ENCODE measurements at regions not wholly inside any gene's neighbourhood (a gene's known extent, or its start where the extent isn't known, plus 50 kb on each side); places are given as distances from the start of the nearest gene placed in this dataset.
"Not testable (repeated sequence)": the region's sequence is repeated elsewhere in the genome, so short reads cannot be mapped to it uniquely, and the experiment has no call there.

DNA sequence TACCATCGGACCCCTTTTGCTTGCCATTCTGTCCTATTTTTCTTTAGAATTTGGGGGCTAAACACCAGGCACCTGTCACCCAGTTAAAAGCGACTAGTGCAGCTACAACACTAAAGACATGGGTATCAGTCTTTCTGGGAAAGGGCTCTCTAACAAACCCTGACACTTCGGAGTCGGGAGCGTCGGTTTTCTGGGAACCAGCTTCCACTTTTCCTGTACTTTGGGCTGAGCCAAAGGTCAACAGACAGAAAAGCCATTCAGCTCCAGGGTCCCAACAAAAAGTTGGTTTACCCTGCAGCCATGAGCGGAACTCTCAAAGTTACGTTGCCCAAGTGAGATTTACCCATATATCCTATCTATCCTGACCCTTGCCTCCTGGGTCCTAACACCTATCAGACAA, 337.0 kb upstream of the SLITRK5 start:
- DNase-seq = no peak

DNA sequence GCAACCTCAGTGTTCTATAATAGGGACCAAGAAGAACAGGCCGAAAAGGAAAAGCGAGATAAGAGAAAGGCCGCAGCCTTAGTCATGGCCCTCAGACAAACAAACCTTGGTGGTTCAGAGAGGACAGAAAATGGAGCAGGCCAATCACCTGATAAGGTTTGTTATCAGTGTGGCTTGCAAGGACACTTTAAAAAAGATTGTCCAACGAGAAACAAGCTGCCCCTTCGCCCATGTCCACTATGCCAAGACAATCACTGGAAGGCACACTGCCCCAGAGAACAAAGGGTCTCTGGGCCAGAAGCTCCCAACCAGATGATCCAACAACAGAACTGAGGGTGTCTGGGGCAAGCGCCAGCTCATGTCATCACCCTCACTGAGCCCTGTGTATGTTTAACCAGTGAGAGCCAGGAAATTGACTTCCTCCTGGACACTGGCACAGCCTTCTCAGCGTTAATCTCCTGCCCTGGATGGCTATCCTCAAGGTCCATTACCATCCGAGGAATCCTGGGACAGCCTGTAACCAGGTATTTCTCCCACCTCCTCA, 334.8 kb upstream of the SLITRK5 start:
- DNase-seq = not testable (repeated sequence)

DNA sequence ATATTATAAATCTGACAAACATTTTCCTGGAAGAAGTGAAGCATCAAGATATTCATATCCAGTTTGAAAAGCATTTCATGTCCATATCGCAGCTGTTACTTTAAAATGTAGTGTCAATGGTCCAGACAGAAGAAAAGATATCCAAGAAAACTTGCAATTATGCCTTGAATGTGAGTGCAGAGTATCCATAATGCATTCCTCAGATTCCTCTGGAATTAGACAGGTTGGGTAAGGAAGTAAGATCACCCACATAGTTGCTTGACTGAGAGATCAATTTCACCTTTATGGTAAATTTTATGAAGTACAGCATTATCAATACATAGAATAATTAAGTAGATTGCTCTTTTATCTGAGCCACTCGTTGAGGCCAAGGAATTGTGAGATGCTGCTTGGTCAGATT, 327.0 kb upstream of the SLITRK5 start:
- DNase-seq = no peak

DNA sequence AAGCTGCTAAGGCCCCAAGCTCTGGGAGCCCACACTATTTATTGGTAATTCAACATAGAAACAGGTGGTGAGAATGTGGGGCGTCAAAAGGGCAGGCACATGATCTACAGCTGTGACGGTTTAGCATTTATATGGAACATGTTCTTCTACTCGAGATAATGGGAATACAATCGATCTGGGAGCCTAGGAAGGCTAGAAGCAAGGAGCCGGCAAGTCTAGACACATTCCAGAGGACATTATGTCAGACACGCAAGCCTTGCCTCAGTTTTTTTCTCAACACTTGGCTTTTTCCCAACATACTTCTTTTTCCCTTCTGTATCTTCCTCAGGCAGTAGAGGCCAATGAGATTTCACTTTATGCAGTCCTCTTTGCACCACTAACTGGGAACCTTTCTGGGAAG, 315.7 kb upstream of the SLITRK5 start:
- no peak for DNase-seq

DNA sequence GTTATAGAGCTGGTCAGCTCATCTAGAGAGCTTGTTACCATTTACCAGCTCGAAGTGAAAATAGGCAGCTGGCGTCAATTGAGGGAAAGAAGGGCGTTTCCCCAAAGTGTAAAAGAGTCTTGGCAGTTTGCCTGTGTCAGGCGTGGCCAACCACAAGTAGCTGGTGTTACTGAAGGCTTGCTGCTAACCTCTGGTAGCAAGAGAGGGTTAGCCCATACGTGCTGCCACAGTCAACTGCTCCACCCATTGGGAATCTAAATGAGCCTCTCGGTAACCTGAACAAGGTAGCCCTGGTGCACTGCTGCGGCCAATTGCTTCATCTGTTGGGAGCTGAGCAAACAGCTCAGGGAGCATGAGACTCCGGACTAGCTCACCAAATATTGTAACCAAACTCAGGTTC, 314.9 kb upstream of the SLITRK5 start:
- DNase-seq = no peak

DNA sequence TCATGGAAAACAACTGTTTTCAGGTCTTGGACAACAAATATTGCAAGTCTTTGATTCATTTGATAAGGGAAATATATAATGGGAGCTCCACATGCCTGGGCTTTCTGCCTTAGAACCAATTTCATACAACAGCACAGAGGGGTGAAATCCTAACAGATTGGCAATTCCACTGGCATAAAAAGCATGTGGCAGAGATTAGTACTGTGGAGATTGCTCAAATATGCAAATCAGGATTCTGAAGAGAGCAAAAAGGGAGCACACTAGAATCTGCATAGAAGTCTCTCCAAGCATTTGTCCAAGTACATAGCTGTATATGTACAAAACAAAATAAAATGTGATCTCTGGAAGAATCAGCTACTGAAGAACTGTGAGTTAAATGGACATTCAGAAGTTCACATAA, 312.9 kb upstream of the SLITRK5 start:
- DNase-seq = no peak

DNA sequence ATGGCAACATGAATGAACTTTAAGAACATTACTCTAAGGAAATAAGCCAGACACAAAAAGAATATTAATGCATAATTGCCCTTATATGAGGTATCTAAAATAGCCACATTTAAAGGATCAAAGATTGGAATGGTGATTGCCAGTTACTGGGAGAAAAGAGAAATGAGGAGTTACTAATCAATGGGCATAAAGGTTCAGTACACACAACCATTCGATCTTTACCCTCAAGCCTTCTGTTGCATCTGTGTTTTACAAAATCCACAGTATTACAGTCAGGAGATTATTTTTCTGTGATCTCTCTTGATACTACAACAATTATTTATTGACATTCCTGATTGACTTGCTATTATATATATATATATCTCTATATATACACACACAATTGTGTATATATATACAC, 310.0 kb upstream of the SLITRK5 start:
- DNase-seq = no peak

DNA sequence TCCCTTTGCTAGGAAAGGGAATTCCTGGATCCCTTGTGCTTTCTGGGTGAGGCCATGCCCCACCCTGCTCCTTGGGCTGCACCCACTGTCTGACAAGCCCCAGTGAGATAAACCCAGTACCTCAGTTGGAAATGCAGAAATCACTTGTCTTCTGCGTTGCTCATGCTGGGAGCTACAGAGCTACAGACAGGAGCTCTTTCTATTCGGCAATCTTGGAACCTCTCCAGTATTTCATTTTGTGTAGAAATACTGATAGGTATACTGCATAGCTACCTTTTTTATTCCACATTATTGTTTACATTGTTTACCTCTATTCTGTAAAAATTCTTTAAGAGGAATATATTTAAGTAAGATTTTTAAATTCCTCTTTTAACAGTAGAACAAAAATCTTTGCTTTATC, 302.5 kb upstream of the SLITRK5 start:
- no peak for DNase-seq

DNA sequence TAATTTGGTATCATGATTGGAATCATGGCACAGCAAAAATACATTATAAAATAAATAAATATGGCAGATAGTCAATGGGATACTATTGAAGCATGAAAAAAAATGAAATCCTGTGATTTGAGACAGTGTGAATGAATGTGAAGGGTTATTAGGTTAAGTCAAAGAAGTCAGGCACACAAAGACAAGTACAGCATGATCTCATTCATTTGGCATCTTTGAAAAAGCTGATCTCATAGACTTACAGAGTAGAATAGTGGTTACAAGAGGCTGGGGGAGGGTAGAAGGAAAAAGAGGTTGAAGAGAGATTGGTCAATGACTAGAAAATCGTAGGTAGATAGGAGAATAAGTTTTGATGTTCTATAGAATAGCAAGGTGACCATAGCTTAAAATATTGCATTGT, 295.1 kb upstream of the SLITRK5 start:
- DNase-seq = no peak

DNA sequence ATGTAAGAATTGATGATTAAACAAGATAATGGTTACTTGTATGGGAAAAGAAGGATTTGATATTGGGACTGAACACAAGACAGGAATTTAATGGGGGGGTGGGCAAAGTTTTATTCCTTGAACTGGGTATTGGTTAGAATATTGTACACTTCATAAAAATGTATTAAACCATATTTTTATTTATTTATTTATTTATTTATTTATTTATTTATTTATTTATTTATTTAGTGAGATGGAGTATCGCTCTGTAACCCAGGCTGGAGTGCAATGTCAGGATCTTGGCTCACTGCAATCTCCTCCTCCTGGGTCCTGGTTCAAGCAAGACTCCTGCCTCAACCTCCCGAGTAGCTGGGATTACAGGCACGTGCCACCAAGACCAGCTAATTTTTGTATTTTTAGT, 287.1 kb upstream of the SLITRK5 start:
- no peak for DNase-seq

DNA sequence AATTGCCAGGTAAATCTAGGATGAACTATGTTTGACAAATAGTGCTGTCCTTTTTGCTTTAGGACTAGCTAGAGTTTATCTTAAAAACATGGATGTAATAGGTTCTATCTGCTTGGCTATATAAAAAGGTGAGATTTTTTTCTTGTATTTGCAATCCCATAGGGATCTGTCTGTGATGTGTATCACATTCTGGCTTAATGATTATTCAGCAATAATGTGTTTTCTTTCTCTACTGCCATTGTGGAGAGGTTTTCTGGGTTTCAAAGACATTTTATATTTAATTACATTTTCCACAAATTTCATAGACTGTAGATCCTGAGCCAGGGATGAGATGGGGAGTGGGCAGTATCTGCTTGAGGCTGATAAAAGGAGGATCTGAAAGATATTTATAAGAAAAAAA, 277.8 kb upstream of the SLITRK5 start:
- DNase-seq = no peak

DNA sequence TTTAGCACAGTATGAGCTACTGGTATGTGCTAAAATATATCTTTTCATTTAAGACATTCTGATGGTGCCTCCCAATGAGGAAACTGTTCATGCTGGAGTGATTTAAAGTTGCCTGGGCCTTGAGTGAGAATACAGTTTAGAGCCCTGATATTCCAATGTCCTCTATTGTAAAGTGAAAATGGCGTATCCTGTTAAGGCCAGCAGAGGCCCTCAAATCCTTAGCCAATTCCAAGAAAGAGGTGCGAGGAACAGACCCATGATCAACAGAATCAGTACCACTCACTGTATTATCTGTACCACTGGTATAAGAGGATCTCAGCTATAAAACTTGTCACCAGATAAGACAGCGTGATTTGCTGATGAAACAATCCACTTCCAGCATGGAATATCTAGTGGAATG, 273.1 kb upstream of the SLITRK5 start:
- DNase-seq = no peak

DNA sequence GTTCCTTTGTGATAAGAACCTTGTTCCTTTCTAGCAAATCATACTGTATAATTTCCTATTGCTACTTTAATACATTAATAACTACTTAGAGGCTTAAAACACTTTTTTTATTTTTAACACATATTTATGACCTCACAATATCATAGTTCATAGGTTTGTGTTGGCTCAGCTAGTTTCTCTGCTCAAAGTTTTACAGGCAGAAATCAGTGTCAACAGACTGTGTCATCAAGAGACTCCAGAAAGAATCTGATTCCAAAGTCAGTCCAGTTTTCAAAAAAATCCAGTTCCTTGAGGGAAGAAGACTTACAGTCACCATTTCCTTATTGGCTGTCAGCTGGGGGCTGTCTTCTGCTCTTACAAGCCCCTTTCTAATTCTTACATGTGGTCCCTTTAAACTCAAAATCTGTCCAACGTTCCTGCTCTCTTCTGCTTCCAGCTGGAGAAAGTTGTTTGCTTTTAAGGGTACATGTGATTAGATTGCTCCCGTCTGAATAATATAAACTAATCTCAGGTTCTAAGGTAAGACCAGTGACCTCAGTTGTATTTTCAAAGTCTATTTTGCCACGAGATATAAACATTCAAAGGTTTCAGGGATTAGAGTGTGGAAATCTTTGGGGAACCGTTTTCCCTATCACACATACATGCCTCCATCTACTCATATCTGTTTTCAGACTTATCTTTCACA, 267.3 kb upstream of the SLITRK5 start:
- DNase-seq = no peak

DNA sequence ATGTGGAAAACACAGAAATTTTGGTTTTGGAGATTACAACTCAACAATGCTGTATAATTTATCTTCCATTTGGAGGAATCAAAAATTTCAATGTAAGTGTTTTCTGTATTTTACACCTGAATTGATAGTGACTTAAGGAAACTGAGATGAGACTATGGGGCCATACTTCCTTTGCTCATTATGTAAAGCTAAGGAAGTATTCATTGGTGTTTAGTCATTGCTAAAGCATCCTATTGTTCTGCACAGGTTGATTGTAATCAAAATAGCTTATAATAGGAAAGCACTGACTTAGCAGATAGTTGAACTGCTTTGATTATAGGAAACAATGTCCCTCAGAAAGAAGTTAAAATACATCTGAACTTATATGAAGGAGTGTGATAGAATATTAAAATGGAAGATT, 244.4 kb upstream of the SLITRK5 start:
- DNase-seq = no peak

DNA sequence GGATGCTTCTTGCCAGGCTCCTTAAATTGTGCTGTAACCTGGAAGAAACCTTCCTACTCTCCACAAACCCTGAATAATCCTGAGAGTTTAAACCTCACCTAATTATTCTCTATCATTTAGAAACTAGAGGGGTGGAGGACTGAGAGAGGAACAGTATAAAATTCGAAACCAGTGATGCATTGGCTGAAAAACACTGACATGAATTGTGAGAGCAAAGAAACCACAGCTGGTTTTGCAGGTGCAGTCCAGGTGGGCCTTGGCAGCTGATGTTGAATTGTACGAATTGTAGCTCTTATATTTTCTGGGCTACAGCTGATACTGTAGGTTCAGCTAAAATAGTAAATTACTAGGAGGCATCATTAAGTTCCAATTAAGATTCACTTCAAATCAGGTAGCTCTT, 227.0 kb upstream of the SLITRK5 start:
- DNase-seq = no peak

DNA sequence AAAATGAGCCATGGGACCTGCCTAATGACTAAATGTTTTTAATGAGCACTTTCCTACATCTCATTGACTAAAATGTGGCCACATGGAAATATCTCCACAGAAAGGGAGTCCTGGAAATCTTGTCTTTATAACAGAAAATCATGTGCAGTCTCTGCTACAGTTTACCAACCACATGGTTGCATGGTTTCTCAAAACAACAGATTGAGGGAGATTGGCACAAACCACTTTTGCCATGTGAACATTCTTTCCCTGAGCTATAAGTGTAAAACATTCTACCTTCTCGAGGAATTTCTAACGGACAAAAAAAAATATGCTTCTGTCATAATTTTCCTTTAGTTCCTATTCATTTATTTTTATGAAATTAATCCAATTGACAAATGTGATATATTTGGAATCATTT, 218.9 kb upstream of the SLITRK5 start:
- no peak for DNase-seq

DNA sequence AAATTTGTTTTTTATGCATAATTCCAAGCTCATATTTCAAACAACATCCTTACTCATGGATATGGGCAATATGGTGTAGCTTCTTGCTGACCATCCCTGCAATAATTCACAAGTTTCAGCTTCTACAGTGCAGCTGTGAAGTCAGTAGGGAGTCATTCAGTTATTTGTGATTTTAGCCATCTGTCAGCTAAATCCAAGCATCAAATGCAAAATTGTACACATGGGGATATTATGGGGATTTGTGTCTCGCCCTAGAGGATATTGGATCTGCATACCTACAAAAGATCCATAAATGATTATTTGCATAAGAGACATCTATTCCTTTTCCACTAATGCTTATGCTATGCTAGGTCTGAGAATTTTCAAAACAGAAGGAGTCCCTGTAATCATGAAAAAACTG, 217.9 kb upstream of the SLITRK5 start:
- DNase-seq = no peak

DNA sequence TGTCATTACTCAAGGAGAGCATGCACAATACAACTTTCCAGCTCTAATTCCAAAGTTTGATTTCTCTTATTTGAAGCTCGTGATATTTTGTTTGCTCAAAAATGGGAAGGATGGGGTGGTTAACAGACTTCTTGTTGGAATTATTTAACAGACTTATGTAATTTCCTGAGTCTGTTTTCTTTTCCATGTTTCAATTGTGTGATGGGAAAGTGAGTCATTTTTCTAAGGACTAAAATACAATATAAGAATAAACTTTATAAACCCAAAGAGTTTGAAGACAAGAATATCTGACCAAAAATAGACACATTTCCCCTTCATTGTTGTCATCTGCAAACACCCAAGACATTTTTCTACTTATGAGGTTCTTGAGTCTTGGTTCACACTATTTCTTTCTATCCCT, 211.8 kb upstream of the SLITRK5 start:
- no peak for DNase-seq

DNA sequence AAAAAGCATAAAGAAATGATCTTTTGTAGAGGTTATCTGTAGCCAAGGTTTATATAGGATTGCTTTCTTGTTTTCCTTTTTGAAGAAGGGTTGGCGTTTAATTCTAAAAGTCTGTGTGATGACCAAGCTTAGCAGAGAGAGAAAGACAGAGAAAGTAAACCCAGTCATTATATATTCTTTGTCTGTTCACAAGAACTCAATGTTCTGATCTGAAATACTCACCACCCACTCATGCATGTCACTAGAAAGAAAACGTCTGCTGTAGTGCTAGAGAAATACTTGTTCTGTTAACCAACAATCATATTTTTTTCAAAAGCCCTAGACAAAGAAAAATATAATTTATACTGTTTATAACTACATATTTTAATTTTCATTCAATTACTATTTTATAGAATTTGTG, 173.7 kb upstream of the SLITRK5 start:
- no peak for DNase-seq

DNA sequence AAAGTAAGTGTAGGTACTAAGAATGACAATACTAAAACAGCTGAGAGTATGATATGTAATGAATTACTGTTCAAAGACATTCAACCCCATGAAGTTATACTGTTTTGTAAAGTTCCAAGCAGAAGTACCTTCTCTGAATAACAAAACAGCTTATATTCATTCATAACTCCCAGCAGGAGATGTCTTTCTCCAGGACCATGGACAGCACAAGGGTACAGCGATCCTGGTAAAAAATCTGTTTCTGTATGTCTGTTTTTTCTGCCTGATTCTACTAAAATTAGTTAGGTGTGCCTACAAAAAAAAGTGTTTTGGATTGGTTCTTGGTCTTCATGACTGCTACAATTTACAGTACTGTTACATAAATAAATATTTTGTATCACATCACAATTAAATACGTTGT, 172.5 kb upstream of the SLITRK5 start:
- DNase-seq = no peak

DNA sequence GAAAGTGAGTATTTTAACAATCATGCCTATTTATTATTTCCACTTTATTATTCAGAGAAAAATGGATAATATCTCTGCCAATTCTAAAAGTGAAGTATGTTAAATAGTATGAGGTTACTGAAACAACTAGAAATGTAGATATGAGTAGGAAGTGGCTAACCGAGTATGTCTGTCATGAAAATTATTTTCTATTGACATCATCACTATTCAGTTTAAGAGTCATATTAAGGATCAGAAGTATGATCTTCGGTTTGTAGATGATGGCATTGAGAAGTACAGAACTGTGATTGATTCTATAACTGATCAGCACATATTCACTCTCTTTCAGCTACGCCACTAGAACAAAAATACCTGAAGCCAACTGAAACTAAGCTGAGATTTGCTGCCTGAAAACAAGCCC, 146.4 kb upstream of the SLITRK5 start:
- DNase-seq = no peak

DNA sequence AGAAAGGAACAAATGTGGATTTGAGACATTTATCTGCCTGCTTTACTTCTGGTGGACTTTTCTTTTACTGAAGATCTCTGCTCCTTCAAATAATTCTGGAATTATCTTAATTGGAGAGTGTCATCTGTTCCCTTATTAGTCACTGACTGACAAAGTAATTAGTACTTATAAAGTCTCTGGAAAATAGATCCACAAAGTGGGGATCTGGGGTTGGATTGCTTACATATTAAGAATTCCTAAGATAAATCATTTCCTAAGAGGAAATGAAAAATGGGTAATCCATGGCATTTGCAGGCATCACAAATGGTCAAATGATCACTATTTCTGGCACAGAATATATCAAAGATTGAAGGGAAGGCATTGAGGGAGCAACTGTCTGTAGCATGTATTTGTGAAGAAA, 137.4 kb upstream of the SLITRK5 start:
- no peak for DNase-seq

DNA sequence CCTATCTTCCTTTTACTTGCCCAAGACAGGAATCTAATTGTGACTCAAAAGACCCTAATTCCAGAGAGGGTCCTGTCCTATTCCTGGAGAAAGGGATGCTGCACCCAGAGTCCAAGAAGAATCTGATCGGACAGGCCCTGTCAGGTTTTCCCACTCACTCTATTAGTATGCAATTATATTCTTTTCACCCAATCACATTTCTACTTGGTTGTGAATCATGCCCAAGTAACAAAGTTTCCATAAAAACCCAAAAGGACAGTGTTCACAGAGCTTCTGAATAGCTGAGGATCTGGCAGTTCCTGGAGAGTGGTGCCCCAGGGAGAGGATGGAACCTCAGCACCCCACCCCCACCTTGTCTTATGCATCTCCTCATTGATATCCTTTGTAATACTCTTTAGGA, 135.3 kb upstream of the SLITRK5 start:
- DNase-seq = no peak

DNA sequence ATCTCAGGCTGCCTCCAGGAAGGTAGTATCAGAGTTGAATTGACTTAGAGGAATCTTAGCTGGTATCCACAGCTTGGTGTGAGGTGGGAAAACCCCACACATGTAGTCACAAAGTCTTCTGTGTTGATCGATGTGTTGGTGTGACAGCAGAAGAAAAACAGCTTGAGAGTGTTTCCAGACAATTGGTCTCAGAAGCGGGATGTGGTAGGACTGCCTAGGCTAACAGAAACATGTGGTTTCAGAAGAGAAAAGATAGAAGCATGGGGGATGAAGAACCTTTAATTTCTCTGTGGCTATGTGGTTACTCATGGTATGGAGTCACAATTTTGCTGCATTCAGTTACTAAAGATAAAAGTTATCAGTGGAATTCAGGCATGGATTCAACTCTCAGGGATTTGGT, 134.7 kb upstream of the SLITRK5 start:
- no peak for DNase-seq
